Fibroblast of skin of scalp (primary cell): ENCODE measurements at regions not wholly inside any gene's neighbourhood (a gene's known extent, or its start where the extent isn't known, plus 50 kb on each side); places are given as distances from the start of the nearest gene placed in this dataset.
A peak's percentile ranks its signal among the peaks of the same experiment; 100 is the strongest.

Experiments used
- DNase-seq: peaks from one replicate; pipeline ENCODE4 v3.0.0-alpha.2; 2013

DNA sequence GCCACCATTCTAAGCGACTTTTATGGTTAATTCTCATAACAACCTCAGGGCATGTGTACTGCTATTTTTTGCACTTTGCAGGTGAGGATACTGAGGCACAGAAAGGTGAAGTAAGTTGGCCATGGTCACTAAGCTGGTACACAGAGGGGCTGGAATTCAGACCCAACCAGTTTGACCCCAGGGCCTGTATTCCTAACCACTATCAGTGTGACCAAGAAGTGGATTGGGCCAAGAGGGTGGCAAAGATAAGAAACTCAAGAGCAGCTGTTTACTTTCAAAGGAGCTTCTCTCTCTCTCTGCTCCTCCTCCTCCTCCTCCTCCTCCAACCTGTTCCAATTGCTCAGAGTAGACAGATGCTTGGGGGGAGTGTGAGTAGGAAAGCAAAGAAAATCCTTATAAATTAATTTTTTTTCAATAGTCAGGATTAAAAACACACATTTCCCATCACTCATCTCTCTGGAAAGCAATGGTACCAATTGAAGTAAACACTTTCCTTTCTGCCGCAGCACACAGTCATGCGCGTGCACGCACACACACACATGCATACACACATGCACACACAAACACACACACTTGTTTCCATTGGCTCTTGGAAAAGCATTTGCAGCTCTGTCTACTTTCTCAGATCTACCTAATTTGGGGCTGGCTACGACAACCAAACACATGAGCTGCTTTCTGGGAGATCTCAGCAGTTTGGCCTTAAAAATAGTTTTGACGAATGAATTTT is 736.7 kb upstream of the WWC1 start:
- no peak for DNase-seq

DNA sequence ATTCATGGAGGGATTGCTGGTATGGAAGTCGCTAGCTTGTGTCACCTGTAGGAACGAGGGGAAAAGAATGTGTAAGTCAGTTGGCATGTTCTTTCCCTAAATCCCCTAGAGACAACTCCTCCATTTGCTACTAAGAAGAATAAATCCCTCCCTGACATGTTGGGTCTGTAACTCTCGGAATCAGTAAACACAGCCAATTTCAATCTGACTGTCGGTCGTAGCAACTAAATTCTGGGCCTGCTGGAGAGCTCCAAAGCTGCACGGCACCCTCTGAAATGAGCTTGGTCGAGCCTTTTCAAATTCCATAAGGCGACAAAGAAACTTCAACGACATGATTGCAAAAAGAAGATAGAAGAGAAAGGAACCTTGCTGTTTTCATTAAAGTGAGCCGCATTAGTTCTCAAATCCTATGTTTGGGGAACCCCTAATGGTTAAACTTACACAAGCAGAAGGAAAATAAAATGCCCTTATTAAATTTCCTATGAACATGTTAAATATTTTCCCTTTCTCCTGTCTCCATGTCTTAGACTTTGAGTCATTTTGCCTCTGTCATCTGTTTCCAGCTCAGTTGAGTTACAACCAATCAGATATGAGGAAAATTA is 735.8 kb upstream of the WWC1 start:
- DNase-seq, result peak; percentile 39

DNA sequence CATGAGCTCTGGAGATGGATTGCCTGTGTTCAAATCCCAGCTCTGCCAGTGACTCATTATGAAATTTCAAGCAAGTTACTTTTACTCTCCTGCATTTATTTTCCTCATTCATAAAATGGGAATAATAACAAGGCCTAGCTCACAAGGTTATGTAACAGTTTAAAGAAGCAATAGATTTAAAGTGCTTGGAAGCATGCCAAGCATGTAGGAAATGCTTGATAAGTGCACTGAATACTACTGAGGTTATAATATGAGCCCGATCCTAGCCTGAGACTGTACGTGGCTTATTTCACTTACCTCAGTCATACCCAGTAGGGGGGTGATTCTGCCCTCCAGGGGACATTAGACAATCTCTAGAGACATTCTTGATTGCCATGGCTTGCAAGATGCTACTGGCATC is 734.1 kb upstream of the WWC1 start:
- DNase-seq, result no peak

DNA sequence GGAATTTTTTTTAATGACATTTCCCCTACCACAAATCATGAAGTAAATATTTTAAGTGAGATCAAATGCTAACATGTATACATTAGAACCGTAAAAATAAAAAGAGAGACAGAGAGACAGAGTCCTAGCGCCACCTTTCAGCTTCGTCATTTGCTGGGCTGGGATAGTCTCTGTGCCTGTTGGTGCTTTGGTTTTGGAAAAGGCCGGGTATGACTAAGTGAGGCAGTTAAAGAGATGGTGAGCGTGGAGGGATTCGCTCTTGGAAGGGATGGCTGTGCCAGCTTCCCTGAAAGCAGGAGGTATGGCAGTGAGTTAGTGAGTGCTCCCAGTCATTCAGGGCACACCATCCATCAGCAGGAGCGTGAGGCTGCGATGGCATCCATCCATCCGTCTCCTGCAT is 729.6 kb upstream of the WWC1 start:
- no peak for DNase-seq

DNA sequence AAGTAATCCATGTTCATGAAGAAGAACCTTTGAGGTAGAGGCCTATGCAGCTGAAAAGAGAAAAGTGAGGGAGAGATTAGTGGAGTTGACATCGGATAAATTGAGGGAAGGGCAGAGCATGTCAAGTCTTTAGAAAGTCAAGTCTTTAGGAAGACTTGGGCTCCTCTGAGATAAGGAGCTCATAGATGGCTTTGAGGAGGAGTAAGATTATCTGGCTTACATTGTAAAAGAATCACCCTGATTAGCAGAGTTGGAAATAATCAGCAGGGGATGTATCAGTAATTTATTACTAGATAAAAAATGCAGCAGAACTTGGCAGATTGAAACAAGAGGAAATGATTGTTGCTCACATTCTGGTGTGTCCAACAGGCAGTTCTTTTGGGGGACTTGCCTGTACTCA is 727.2 kb upstream of the WWC1 start:
- DNase-seq, result no peak

DNA sequence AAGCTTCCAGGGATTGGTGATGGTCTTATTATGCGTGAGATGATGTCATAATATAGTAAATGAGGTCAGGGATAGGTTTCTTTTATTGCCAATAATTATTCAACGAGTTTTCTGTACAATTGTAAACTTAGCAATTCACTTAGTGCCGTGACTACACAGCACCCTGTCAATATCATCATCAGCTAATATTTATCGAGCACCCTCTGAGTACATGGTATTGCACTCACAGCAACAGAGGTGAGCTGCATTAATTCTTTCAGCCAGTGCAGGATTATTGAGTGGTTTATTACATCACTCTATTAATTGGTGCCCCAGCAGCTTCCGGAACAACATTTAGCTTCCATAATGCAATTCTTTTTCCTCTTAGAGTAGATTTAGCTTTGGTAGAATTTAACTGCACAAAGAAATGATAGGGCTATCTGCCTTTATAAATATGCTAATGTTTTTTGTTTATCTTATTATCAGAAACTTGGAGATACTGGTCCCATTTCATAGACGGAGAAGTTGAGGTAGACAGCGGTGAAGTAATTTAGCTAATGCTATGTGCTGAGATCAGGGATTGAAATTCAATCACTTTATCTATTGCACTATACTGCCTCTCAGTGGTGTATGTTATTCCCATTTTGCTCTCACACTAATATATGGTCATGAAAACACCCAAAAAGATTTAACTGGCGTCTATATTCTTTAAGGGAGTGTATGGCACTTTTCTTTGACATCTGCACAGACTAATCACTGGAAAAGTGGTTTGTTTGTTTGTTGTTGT is 726.1 kb upstream of the WWC1 start:
- DNase-seq, result peak; percentile 51

DNA sequence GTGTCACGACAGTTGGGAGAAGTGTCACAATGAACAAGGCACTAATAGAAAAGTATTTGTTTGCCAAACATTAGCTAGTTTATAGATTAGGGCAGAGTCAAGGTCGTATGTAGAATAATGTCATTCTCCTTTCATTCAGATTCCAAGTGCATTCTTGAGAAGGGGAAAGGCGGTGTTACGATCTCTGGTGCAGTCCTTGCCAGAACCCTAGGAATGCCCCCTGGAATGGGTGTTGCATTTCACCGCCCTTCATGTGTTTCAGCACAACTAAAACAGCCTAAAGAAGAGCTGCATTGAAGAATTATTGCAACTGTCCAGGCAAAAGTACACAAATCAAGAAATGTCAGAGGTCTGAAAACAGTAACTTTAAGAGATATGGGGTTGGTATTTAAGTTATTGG is 721.0 kb upstream of the WWC1 start:
- DNase-seq, result no peak

DNA sequence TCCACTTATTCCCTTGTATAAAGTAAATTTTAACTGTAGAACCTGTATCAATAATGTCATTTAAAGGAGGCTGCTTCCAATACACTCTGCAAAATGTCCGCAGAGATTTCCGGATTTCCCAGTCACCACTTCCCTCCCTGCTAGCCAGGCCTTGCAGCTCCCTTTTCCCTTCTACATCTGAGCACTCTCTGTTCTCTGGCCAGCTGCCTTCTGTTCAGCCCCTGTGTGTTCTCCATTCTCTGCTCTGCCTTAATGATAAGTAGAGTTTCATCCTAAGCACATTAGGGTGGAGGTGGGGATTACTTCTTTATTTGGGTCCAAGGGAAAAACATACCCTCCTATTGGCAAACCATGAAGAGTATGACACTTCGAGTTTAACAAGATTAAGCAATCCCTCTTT is 719.6 kb upstream of the WWC1 start:
- DNase-seq, result no peak

DNA sequence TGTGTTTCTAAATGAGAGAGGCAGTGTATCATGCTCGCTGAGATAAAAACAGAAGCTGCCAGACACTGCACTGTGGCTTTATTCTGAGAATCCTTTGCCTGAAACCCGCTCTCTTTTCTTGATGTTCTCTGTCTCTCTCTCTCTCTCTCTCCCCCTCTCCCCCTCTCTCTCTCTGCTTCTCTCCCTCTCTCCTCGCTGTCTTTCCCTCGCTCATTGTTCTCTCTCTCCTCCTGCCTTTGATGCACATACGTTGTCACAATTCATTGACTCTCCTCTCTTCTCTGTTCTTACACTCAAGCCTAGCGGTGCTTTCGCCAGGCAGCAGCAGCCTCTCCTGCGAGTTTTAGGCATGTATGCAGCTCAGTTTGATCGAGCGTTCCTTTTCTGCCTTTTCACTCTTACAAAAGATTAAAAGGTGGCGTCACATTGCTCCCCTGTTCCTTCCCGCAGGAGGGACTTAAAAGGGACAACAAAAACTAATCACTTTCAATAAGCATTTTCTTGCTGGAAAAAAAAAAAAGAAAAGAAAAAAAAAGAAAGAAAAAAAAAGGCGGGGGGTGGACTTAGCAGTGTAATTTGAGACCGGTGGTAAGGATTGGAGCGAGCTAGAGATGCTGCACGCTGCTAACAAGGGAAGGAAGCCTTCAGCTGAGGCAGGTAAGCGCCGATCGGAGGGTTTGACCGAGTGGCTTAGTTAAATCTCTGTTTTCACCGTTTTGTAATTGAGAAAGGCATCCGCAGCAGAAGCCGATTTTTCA is 717.9 kb upstream of the WWC1 start:
- peak; percentile 44 for DNase-seq

DNA sequence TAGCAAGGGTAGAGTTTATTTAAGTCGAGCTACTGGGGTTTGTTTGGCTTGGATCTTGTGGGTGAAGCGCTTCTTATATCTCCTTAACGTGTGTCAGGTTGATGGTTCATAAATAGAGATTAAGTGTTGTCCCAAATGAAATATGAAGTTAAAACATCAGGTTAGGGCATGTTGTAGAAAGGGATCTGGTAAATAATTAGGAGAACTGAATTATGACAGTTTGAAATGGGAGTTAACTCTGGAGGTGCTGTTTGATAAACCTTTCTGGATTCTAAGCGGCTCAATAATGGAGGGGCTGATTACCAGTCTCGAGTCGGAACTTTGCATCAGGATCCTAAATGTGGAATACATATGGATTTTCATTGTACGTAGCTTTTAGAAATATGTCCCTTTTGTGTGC is 717.0 kb upstream of the WWC1 start:
- no peak for DNase-seq

DNA sequence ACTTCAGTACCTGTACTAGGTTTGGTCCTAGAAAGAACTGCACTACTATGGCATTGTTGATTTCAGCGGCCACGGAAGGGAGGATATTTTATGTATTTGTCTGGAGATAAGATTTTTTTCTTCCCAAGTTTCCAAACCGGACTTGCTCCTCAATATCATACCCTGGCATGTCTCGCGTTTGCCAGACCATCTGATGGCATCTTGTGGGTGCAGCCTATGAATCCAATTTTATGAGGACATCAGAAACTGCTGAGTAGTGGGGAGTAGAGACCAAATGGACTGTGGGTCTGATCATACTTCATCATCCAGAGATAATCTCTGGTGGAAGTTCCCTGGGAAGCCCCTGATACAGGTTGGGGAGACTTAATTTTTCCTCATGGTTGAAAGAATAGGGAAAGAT is 716.1 kb upstream of the WWC1 start:
- no peak for DNase-seq

DNA sequence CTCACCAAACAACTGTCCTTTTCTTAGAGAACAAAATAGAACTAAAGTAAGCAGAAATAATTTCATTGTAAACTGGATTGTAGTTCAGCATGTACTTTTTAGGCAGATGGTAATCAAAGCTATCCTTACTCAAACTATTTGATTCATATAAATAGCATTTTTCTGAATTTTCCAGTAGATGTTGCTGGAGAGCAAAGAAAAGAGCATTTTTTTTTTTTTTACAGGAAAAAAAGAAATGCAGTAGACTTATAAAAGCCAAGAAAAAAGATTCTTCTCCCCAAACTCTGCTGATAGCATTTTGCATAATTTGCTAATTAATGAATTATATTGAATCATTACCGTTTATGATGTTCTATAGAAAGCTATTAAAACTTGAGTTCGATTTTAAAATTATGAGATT is 715.3 kb upstream of the WWC1 start:
- no peak for DNase-seq

DNA sequence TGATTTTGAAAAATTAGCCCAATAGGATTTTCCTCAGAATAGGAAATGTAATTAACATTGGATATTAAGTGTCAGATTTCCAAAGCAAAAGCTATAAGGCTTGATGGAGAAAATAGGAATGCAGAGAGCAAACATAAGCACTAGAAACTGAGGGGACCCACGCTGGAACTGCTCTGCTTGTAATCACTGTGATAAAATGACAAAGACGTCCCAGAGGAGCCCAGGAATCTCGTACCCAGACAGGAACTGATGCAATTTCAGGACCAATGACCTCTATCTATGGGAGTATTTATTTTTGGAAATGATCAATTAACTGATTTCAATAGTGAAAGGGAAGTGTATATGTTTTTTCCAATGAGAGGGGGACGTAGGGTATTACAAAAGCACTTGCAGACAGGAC is 714.5 kb upstream of the WWC1 start:
- DNase-seq, result no peak

DNA sequence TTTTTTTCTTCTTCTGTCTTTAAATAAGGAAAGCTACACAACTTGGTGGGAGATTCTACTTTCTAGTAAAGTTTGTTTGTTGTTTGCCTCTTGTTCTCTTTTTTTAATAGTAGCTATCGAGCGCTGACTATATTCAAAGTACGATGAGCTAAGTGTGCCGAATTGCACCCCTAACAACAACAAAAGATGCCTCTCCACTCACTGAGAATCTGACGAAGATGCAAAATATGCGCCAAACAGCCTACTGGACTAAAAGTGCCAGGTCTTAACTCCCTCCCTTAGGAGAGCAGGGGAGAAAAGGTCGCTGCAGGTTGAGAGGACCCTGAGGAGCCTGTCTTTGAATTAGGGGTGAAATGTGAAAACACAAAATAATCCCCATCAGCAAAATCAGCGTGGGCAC is 713.8 kb upstream of the WWC1 start:
- no peak for DNase-seq

DNA sequence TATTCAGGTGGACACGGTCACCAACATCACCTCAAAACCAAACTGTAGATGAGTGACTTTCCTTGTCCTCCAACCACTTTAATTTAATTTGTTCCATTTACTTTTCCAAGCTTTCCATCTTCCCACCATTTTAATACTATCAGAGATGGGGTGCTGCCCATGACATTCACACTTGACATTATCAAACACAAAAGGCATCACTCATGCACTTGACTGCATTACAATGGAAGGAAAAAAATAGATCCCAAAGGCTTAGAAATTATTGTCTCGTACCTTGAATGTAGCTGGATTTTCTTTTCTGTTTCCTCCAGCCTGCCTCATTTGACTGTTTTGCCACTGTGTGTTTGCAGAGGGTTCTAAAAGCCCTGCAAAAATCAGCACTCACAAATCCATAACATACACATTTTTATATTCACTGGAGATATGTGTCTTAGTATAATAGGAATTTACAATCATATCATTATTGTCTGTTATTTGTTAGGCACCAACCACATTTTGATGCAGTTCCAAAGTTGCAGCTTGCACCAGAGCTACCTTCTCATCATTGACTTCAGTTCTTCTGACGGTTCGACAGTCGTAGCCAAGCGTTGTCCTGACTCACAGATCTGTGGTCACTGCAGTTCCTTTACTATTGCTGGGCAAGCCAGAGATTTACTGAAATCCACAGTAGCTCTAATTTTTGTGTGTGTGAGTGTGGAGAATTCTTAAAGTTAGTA is 712.3 kb upstream of the WWC1 start:
- DNase-seq, result peak; percentile 79

DNA sequence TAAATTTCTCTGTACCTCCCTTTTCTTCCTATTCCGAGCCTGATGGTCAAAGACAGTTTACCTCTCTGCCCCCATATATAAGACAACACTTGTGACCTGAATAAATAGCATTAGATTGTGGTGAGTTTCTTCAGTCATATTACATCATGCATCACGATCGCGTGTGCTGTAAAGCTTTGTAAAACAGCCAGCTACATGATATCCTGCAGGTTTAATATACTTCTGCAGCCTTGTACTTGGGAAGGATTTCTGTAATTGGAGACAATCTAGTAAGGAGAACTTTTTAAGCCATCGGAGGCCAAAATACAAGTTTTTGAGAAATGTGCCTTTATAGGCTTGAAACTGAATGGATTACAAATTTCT is 711.8 kb upstream of the WWC1 start:
- peak; percentile 63 for DNase-seq

DNA sequence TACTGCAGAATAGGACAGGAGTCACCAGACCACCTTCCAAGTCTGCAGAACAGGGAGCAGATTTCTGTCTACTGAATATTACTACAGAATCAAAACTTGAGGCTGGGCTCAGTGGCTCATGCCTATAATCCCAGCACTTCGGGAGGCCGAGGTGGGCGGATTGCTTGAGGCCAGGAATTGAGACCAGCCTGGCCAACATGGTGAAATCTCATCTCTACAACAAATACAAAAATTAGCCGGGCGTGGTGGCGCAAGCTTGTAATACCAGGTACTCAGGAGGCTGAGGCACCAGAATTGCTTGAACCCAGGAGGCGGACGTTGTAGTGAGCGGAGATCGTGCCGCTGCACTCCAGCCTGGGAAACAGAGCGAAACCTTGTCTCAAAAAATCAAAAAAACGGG is 710.8 kb upstream of the WWC1 start:
- no peak for DNase-seq

DNA sequence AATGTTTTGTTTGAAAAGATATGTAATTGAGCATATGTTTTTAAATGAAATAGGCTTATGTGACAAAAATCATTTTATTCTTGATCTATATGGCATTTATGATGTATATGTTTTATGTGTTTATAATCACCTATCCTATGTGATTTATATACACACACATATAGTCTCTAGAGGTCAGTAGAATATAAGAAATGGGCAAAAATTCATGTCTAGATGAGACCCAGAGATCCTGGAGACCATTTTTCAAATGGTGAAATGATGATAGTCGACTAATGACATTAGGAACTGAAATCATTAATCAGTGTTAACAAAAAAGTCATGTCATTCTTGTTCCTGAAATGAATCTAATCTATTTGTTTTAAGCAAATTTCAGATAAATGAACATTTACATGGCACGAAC is 709.2 kb upstream of the WWC1 start:
- DNase-seq, result peak; percentile 56

DNA sequence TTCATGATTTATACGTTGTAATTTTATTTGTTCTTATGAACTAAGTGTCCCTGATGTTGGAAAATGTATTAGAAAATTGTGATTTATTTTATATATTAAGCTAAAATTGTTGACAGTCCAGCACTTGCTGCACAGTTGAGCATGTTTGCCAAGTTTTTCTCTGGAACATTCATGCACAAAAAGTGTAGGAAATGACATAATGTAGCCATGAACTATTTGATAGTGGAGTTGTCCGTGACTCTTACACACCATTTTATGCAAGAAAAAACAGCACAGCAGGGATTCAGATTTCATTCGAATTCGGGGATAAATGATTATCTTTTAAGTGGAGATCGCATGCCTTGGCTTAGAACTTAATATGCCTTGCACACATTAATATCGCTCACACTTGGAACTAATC is 708.6 kb upstream of the WWC1 start:
- peak; percentile 50 for DNase-seq

DNA sequence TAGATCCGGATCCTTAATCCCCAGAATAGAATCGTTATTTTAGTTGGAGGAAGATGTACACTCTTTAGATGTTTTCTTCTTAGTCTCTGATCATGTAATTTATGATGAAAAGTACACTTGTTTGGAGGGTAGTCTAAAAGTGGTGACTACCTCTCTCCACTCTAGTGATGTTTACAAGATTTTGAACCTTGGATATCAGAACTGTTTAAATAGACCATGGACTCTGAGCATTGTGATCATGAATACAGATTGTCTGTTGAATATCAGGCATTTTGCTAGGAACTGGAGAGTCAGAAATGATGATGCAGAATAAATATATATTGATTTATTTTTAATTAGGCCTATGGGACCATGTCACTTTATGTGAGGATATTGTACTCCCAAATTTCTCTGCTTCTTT is 706.3 kb upstream of the WWC1 start:
- DNase-seq, result no peak

DNA sequence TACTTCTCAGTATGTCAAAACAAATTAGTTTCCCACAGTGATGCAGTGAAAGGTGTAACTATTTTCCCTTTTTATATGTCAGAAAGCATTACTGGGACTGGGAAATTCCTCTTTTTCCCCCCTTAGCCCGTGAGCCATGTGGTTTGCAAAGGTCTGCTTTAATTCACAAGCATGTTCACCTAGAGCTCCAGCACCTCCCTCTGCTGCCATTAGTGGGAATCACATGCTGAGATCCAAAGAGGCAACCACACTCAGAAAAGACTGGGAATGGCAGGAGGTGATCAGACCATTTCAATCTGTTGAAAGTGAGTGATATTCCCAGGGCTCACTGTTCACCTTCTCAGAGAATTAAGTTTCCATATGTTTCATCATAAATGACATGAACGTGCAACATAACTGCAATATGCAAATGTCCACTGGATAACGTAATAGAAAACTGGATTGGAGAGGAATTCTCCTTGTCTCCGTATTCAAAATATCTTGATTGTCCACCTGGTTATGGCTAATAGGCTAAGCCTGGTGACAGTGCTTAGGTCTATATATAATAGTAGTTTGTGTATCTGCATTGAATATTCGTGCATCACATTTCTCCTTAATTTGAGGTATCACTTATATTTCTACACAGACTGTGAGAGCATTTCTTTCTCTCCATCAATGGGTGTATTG is 703.5 kb upstream of the WWC1 start:
- peak; percentile 59 for DNase-seq

DNA sequence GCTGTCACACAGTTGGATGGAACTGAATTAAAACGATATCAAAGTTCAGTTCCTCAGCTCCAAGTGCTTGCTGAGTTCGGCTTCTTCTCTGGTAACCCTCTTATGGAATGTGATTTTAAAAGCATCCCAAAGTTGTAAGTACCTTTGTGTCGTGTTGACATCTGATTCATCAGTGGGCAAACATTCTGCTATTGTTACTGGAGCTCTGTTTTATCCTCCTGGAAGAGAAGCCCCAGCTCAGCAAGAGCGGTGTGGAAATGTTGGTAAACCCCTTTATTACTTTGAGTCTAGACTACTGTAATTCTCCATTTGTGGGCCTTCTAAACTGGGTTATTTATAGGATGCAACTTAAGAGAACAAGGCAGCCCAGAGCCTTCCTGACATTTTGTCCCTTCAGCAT is 699.3 kb upstream of the WWC1 start:
- DNase-seq, result no peak
